Retina (tissue), 1 donor: ENCODE measurements at regions not wholly inside any gene's neighbourhood (a gene's known extent, or its start where the extent isn't known, plus 50 kb on each side); places are given as distances from the start of the nearest gene placed in this dataset.
A peak's percentile ranks its signal among the peaks of the same experiment; 100 is the strongest.
"Not testable (repeated sequence)": the region's sequence is repeated elsewhere in the genome, so short reads cannot be mapped to it uniquely, and the experiment has no call there.

Experiments used
- DNase-seq: peaks from one replicate; pipeline ENCODE4 v3.0.0-alpha.2; 2016

DNA sequence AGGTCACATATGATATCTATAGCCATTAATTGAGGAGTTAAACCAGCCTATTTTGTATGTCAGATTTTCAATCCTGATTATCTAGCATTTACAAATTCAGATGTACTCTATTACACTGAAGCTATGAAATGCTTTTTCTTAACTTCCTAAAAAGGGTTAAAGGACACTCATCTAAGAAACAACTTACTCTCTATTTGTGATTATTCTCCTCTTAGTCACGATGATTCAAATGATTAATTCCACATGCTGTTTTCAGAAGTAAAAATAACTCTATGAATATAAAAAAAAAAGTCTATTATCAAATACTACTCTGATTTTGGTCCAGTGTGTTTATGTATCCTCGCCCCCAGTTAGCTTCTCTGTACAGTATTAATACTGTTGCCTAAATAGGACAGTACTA is 1199.9 kb downstream of the GATA3 start:
- DNase-seq = no peak

DNA sequence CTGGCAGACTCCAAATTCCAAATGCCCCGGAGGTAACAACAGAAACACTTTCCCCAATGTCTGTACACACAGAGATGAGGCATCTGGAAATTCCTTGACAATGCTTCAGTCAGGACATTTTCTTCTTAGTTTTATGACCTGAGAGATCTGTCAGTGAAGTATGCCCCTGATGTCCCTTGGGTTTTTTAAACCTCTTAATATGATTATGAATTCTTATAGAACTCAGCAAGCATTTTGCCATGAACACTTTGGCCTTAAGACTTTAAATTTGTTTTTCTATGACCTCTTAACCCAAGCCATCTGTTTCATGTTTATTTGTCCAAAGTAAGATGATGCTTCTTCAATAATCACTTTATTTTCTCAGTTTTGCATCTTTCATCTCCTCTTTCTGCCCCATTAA is 1206.2 kb downstream of the GATA3 start:
- no peak for DNase-seq

DNA sequence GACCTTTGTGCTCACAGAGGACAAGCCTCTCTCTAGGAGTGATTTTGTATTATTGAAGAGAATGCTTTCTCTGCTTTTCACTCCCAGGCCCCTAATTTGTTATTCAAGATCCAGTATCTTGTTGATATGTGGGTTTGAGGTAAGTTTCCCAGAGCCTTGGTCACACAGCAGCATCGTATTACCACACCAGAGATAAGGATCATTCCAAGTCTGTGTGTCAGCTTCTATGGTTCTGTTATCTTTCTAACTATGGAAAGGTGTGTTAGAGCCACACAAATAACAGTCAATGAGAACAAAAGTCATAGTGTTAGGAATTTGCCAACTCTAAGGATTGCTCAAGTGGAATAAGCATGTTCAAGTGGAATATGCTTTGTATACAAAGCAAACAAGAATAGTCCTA is 1208.3 kb downstream of the GATA3 start:
- no peak for DNase-seq

DNA sequence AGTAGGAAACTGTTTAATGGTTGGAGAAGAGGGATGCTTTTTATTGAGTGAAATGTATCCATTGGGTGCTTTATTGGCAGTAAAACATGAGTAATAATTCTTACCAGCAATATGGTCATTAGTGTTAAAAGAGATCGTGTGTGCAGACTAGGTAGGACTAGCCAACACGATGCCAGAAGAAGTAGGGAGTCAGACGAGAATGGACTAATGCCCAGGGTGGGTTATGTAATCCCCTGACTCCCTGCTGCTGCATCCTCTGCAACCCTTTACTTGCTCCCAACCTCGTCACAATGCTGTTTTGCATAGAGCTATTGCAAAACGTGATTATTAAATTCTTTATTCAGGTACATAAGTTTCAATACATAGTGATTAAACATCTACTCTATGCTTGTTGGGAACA is 1213.7 kb downstream of the GATA3 start:
- DNase-seq = no peak

DNA sequence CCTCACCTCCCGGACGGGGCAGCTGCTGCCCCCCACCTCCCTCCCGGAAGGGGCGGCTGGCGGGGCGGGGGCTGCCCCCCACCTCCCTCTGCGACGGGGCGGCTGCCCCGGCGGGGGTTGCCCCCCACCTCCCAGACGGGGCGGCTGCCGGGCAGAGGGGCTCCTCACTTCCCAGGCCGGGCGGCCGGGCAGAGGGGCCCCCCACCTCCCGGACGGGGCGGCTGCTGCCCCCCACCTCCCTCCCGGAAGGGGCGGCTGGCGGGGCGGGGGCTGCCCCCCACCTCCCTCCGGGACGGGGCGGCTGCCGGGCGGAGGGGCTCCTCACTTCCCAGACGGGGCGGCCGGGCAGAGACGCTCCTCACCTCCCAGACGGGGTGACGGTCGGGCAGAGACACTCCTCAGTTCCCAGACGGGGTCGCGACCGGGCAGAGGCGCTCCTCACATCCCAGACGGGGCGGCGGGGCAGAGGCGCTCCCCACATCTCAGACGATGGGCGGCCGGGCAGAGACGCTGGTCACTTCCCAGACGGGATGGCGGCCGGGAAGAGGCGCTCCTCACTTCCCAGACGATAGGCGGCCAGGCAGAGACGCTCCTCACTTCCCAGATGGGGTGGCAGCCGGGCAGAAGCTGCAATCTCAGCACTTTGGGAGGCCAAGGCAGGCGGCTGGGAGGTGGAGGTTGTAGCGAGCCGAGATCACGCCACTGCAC is 1218.8 kb downstream of the GATA3 start:
- DNase-seq = not testable (repeated sequence)

DNA sequence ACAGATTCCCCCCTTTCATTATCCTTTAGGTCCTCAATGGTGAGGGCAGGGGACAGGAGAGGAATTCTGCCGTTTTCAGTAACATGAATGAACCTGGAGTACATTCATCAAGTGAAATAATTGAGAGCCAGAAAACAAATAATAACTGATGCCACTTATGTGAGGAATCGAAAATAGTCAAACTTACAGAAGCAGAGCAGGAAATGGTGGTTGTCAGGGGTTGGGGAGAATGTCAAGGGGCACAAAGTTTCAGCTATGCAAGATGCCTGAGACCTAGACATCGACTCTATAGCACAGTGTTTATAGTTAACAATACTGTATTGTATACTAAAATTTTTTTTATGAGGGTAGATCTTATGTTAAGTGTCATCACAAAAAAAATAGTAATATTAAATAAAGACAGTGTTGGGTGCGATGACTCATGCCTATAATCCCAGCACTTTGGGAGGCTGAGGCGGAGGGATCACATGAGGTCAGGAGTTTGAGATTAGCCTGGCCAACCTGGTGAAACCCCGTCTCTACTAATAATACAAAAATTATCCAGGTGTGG is 1219.8 kb downstream of the GATA3 start:
- DNase-seq = no peak

DNA sequence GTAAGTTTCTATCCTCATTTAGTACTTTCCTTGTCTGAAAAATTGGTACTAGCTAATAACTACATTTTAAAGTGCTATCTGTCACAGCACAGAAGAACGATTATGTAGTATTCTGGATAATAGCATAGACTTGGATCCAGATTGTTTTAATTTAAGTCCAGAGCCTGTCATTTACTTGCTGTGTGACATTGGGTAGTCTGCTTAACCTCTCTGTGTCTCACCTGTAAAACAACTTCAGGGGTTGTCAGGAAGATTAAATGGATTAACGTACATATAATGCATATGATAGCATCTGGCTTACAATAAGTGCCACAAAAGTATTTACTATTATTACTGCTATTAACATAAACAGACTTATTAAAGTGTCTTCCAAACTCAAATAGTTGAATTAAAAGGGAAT is 1221.4 kb downstream of the GATA3 start:
- DNase-seq = no peak

DNA sequence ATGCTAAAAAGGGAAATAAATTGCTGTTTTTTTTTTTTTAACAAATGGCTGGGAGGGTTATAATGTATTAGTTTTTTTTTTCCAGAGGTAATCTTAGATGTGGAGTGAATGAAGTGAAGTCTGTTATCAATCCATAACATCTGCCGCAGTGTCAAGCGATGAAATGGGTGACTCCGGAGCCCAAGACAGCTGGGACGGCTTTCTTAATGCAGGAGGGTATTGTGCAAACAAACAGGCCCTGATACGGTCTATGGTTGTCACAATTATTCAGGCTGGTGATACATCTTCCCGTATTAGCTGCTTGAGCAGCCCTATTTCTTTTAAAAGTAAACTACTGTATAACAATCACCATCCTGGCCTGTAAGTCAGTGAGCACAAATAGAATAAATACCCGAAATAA is 1231.2 kb downstream of the GATA3 start:
- DNase-seq = no peak

DNA sequence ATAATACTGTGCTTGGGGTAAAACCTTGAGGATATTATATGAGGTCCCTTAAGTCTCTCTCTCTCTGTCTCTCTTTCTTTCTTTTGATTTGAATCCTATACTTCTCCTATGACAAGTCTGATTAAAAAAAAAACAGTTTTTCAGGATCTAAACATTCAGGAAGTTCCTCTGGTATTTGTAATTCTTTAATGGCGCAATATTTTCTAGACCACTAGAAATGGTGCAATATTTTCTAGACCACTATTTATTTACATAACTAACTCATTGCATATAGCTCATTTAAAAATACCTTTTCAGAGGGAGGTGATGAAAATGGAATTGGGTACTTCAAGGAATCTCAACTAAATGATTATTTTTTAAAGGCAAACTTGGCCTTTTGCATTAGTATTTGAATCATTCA is 1235.3 kb downstream of the GATA3 start:
- no peak for DNase-seq

DNA sequence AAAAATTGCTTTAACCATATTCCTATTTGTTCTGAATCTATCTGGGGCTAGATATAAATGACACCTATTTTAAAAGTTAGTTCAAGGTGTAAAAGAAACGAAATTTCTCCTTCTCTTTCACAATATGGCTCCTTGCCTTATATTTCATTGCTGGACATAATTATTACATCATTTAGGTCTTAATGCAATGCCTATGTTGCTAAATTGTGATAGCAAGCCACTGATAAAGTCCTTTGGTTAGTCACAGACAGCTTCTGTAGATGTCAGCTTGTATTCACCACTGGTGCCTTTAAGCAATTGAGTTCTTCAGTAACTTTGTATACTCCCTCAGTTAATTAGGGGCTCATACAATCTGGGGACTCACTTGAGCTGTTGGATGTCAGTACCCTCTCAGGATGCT is 1236.6 kb downstream of the GATA3 start:
- DNase-seq = no peak

DNA sequence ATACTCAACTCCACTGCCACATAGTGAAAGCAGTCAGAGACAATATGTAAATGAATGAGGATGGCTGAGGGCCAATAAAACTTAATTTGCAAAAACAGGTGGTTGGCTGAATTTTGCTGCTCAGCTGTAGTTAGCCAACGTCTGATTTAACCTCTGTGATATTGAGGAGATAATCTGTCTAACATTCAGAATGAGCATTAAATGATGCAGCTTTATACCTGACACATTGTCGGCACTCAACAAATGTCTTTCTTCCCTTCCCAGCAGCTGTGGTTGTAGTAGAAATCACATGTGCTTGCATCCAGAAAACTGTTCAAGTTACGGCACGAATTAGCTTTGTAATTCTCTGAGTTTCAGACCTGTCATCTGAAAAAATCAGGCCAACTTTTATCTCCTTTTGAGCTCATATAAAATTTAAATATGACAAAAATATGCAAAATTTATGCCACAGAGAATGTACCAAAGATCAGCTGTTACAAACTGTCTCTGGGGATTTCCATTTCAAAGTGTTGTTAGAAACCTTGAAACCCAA is 1239.7 kb downstream of the GATA3 start:
- DNase-seq = no peak

DNA sequence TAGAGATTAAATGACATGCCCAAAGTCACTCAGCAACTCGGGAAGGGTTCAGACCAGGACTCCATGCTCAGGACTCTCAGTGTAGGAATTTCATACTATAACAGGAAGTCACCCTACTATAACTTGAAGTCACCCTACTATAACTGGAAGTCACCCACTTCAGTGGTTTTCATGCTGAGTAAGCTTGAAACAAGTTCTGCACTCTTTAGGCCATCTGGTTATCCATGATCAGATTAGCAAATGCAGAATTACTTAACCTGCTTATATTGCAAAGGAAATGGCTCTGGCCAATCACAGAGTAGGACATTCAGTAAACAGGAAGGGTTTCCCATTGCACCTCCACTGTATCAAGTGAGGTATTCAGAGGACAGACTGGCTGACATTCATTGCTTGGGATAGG is 1240.4 kb downstream of the GATA3 start:
- no peak for DNase-seq

DNA sequence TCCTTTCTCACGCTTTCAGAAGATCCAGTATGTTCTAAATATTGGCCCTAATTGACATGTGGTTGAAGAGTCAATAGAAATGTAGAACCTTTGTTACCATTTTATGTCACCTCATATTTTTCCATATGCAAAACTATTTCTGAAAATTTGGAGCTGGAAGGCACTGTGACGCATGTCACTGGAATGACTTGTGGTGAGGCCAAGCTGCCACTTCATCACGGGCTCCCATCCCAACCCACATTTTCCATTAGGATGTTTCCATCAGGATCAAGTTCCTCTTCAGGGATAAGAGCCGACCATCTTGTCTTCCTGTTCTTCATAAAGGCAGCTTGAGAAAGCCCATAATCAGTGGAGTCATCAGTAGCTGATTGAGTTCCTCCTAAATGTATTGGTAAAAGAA is 1241.7 kb downstream of the GATA3 start:
- no peak for DNase-seq

DNA sequence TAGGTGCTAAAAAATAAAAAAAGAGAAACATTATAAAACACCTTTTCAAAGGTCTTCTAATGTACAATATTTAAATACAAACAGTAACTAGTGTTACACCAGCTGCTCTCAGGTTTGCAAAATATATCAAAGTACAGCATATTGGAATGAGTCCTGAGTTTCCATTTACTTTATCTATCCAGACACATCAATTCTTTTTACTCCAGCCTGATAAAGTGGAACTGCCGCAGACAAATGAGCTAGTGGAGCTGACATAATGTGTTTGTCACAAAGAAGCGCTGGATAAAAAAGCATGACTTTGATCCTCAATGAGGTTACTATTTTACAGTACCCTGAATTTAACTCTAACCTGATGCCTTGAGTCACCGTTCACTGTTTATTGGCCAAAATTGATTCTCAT is 1243.1 kb downstream of the GATA3 start:
- peak; percentile 38 for DNase-seq

DNA sequence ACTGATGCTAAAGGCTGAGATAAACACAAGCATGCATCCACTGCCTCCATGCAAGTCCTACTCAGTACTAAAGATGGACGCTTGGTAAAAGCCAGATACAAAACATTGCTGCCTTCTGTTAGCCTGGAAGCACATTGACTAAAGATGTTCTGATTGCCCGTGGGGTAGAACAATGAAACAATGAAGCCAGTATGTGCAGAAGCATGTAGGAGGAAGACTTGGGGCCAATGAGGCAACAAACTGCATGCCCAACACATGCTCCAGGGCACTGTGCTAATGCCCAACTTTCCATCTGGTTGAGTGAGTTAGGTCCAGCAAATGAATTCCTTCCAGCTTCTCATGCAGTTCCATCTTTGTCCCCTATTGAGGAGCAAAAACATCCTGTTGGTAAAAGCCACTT is 1245.5 kb downstream of the GATA3 start:
- no peak for DNase-seq

DNA sequence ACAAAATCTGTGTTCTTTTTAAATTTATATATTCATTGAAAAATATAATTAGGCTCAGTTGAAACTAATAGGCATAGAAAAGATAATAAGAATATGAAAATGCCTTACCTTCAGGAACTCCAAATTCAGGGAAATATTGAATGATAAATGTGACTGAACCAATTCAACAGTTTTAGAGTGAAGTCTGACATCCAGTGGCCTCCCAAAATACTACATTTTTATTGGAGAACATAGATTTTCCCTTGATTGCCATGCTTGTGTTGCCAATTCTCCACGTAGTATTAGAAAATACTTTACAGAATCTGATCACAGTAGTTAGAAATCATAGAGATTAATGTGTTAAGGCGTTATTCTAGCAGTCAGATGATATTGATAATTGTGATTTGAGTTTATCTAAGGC is 1246.7 kb downstream of the GATA3 start:
- no peak for DNase-seq

DNA sequence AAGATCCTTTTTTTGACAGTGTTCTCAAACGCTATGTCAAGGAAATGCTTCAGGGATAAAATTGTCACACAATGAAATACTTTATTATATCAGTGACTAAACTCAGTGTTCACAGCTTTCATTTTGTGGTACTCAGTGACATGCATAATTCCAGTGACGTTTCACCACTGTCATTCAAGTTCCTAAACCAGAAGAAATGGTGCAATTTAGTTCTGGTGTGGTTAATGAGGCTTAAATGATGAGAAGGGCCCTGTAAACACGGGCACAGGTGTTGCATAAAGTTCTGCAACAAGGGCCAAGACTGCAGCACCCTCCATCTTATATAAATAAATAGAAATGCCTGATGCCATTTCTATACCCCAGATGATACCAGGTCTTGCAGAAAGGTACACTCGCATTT is 1247.1 kb downstream of the GATA3 start:
- no peak for DNase-seq

DNA sequence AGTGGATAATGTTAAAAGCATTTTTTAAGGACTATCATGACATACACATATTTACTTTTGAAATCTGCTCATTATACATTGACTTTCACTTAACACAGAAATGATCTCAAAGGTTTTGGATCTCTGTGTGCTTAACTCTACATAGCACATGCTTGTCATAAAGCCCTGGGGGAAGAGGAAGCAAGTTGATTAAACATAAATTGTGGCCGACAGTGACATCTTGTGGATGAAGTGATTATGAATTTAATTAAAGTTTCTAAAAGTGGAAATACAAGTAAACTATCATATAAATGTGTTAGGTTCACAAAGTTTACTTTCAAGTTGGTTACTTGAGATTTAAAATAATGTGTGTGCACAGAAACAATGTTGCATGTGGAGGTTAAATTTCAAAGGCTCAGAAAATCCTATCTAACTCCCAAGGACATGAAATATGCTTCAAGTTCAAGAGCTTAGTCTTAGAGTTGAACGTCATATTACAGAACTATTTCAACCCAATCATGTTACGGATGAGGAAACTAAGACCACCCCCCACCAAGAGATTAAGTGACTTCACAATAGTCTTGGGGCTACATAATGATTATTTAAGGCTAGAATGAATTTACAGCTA is 1247.8 kb downstream of the GATA3 start:
- DNase-seq = peak; percentile 36

DNA sequence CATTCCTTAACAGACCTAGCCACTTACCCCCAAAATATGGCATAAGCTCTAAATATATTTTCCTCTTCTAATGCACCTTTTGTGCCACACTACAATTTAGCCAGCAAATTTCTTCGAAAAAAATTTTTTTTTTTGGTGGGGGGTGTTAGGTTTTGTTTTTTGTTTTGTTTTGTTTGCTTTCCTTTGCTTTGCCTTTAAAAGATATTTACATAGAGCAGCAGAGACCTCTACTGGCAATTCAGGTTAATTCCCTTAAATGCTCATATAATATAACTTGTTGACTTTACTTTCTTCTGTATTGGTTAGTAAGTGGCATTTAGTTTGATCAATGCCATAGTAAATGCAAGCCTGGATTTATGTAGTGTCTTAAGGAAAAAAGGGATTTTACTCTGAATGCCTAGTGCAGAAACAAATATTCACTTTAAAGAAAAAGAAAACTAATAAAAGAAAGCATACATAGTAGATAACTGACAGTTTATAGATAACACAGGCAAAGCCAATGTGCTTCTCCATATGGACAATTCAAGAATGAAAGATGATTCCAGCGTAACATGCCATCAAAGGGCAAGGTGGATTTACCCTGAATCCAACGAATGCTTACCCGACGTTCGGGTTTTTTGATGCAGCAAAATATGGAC is 1250.6 kb downstream of the GATA3 start:
- no peak for DNase-seq

DNA sequence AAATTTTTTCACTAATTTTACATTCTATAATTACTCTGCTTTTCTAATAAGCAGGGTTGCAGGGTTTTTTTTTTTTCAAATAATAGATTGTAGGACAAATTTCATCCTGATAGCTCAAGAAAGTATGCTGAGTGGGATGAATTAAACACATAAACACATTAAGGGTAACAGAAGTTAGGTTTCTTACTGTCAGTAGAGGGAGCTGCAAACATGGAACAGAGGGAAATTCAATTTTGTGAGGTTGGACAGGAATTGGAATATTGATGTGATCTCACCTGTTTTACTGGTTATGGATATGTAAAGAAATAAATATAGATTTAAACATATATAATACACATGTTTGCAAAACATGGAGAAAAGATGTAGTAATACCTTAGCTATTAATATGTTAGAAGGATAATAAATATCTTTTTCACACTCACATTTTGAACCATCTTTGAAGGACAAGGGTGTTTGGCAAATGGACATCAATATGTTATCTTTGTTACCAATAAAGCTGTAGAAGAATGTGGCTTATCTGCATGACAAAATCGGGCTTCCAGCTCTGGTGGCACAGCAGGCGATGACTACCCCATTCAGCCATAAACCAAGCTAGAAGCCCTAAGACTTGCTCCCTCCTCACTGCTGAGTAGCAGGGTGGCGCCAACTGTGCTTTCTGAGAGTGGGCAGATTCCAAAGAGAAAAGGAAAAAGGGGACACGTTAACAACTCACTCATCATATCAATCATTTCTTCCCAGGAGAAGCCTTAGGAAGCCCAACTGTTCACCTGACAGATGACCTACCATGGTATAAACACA is 1257.4 kb downstream of the GATA3 start:
- DNase-seq = no peak

DNA sequence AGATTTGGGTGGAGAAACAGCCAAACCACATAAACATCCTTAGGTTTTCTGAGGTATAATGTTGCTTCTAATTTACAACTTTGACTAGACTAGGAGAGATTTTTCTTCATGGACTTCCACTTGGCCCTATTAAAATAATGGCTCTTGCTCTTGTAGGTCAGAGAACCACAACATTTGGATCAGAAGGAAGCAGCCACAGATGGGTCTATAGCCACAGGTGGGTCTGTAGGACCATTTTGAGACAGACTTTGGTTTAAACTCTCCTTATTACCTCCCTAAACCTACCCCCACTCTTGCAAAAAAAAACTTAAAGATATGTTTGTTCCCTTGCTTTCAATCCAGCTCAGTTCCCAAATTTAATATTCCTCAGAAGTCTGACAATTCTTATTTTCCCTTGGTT is 1260.8 kb downstream of the GATA3 start:
- no peak for DNase-seq

DNA sequence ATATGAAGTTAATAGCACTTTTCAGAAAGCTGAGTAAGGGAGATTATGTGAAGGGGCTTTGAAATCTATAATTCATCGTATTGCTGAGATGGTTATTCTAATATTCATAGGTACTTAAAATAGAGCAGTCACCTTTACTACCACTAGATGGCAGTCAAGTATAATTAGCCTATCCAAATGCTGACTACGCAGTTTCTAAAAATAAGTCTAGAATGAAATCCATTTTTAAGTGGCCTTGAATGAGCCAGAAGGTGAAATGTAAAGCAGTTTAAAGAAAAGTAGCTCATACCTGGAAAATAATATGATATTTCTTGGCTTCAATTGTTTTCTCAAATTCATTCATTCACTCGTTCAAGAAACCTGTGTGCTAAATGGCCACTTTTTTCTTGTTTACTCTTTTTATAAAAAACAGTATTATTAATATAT is 1277.1 kb downstream of the GATA3 start:
- peak; percentile 26 for DNase-seq

DNA sequence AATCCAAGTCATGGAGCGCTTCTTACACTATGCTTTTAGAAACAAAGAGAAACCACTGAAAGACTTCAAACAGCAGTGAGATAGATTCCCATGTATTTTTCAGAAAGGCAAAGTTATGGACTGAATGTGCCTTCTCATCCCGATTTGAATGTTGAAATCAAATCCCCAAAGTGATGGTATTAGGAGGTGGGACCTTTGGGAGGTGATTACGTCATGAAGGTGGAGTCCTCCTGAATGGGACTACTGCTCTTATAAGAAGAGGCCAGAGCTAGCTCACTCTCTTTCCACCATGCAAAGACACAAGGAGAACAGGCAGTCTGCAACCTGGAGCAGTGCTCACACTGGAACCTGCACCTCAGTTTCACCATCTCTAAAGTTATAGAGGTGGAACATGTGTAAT is 1279.8 kb downstream of the GATA3 start:
- DNase-seq = no peak
